ENCODE measurements at regions not wholly inside any gene's neighbourhood (a gene's known extent, or its start where the extent isn't known, plus 50 kb on each side); places are given as distances from the start of the nearest gene placed in this dataset.

- Histone ChIP-seq H3K9me1 (ENCODE audit: control insufficient read depth, extremely low read depth, insufficient read depth, low read length) (no peaks in the 10 kb centered on the region), H2AFZ (ENCODE audit: control insufficient read depth, low read length) (no peak overlapping the region), H3K4me2 (ENCODE audit: control insufficient read depth, extremely low read depth, insufficient read depth, low read depth, low read length) (no peak overlapping the region), H3K4me3 (ENCODE audit: control insufficient read depth in 2 of 3, extremely low read depth in 1 of 3, insufficient read depth in 2 of 3, low read depth in 1 of 3, low read length in 3 of 3) (no peak overlapping the region), H3K9ac (ENCODE audit: control insufficient read depth, extremely low read depth, insufficient read depth, low read length) (no peak overlapping the region), H3K36me3 (ENCODE audit: control insufficient read depth in 2 of 2, extremely low read depth in 1 of 2, insufficient read depth in 2 of 2, low read length in 2 of 2) (no peaks in the 10 kb centered on the region), H4K20me1 (ENCODE audit: control insufficient read depth, extremely low read depth, insufficient read depth, low read length) (no peaks in the 10 kb centered on the region), H3K27me3 (ENCODE audit: control insufficient read depth, extremely low read depth, insufficient read depth, low read length) (no peaks in the 10 kb centered on the region), H3K9me3 (ENCODE audit: control insufficient read depth, low read depth, low read length) (no peaks in the 10 kb centered on the region), H3K27ac (ENCODE audit: control insufficient read depth, insufficient read depth, low read length) (no peak overlapping the region), H3K79me2 (ENCODE audit: control insufficient read depth, insufficient read depth, low read length) (no peaks in the 10 kb centered on the region), H3K4me1 (ENCODE audit: control insufficient read depth, extremely low read depth, insufficient read depth, low read length) (no peaks in the 10 kb centered on the region)
- no peak for FAIRE-seq
- no peak for DNase-seq (ENCODE audit: low read depth, low spot score)
- TF ChIP-seq CTCF (optimal IDR thresholded peaks at IDR 0.05 in 1 of 3, IDR thresholded peaks at IDR 0.05 in 1 of 3, conservative IDR thresholded peaks at IDR 0.05 in 1 of 3; ENCODE audit: extremely low read depth in 1 of 3, insufficient read depth in 2 of 3, low read length in 3 of 3) (no peak), EZH2 (IDR thresholded peaks at IDR 0.05; ENCODE audit: low read length) (no peak)
- dilution Hi-C loops (cut with MboI; ENCODE audit: extremely low pct_ligation_motif_present, low sequenced_read_pairs) = no loop called here
These were observed 81.6 kb downstream of the TMEM215 start for GRCh38 chr9:32864971-32865370.

GRCh38 chr9:32866273-32866672, 82.9 kb downstream of the TMEM215 start:
- no peaks in the 10 kb centered on the region for H3K79me2 ChIP-seq (ENCODE audit: control insufficient read depth, insufficient read depth, low read length)
- no peak overlapping the region for H3K27ac ChIP-seq (ENCODE audit: control insufficient read depth, insufficient read depth, low read length)
- no peaks in the 10 kb centered on the region for H3K4me1 ChIP-seq (ENCODE audit: control insufficient read depth, extremely low read depth, insufficient read depth, low read length)
- TF ChIP-seq EZH2 (IDR thresholded peaks at IDR 0.05; ENCODE audit: low read length) = no peak
- TF ChIP-seq CTCF (optimal IDR thresholded peaks at IDR 0.05 in 1 of 3, IDR thresholded peaks at IDR 0.05 in 1 of 3, conservative IDR thresholded peaks at IDR 0.05 in 1 of 3; ENCODE audit: extremely low read depth in 1 of 3, insufficient read depth in 2 of 3, low read length in 3 of 3) = no peak
- H3K36me3 ChIP-seq (ENCODE audit: control insufficient read depth in 2 of 2, extremely low read depth in 1 of 2, insufficient read depth in 2 of 2, low read length in 2 of 2) = no peaks in the 10 kb centered on the region
- H2AFZ ChIP-seq (ENCODE audit: control insufficient read depth, low read length) = no peak overlapping the region
- DNase-seq (ENCODE audit: low read depth, low spot score) = no peak
- H3K9ac ChIP-seq (ENCODE audit: control insufficient read depth, extremely low read depth, insufficient read depth, low read length) = no peak overlapping the region
- no peaks in the 10 kb centered on the region for H3K27me3 ChIP-seq (ENCODE audit: control insufficient read depth, extremely low read depth, insufficient read depth, low read length)
- H4K20me1 ChIP-seq (ENCODE audit: control insufficient read depth, extremely low read depth, insufficient read depth, low read length) = no peaks in the 10 kb centered on the region
- dilution Hi-C loops (cut with MboI; ENCODE audit: extremely low pct_ligation_motif_present, low sequenced_read_pairs) = no loop called here
- H3K9me3 ChIP-seq (ENCODE audit: control insufficient read depth, low read depth, low read length) = no peaks in the 10 kb centered on the region
- no peak overlapping the region for H3K4me2 ChIP-seq (ENCODE audit: control insufficient read depth, extremely low read depth, insufficient read depth, low read depth, low read length)
- H3K9me1 ChIP-seq (ENCODE audit: control insufficient read depth, extremely low read depth, insufficient read depth, low read length) = no peaks in the 10 kb centered on the region
- H3K4me3 ChIP-seq (ENCODE audit: control insufficient read depth in 2 of 3, extremely low read depth in 1 of 3, insufficient read depth in 2 of 3, low read depth in 1 of 3, low read length in 3 of 3) = no peak overlapping the region
- FAIRE-seq = no peak

All from keratinocyte (primary cell).